ENCODE measurements at regions not wholly inside any gene's neighbourhood (a gene's known extent, or its start where the extent isn't known, plus 50 kb on each side); places are given as distances from the start of the nearest gene placed in this dataset.
A peak's percentile ranks its signal among the peaks of the same experiment; 100 is the strongest.

DNA sequence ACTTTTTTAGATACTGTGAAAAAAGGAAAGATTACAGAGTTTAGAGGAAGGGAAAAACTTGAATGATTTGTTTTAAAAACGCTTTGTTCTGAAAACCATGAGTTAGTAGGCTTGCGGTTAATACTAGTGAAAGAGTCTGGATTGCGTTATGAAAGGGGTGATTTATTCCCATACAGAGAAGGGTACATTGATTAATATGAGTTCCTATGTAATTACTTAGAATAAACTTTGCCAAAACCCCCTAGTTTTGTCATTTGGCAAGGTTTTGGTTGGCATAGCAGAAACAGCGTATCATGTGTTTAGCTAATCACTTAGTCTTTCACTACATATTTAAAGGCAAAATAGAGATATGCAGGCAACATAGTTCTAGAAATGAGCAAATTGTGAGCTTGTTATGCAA is 91.2 kb upstream of the POT1 start:
- Histone ChIP-seq H3K4me3 (no peak overlapping the region), H3K27me3 (no peaks in the 10 kb centered on the region), H3K36me3 (no peaks in the 10 kb centered on the region), H3K79me2 (ENCODE audit: low read depth) (no peaks in the 10 kb centered on the region), H4K20me1 (ENCODE audit: low read depth) (no peaks in the 10 kb centered on the region), H3K4me2 (no peak overlapping the region), H3K4me1 (no peaks in the 10 kb centered on the region), H3K9me3 (ENCODE audit: low read depth) (no peaks in the 10 kb centered on the region), H2AFZ (replicated peaks) (no peak overlapping the region), H3K27ac (no peak overlapping the region), H3K9ac (no peak overlapping the region), H3F3A (ENCODE audit: low read depth) (no peaks in the 10 kb centered on the region)
- H3K9me3 Mint-ChIP-seq = no peaks in the 10 kb centered on the region
- no peak for DNase-seq (ENCODE audit: low spot score)
- TF ChIP-seq EZH2 (IDR thresholded peaks at IDR 0.05) = no peak
- H3K4me1 Mint-ChIP-seq = no peaks in the 10 kb centered on the region
- H3K4me3 Mint-ChIP-seq = no peak overlapping the region
- H3K27me3 Mint-ChIP-seq (ENCODE audit: insufficient read depth, low read depth) = no peaks in the 10 kb centered on the region
- H3K36me3 Mint-ChIP-seq = no peaks in the 10 kb centered on the region
- no peak overlapping the region for H3K27ac Mint-ChIP-seq

DNA sequence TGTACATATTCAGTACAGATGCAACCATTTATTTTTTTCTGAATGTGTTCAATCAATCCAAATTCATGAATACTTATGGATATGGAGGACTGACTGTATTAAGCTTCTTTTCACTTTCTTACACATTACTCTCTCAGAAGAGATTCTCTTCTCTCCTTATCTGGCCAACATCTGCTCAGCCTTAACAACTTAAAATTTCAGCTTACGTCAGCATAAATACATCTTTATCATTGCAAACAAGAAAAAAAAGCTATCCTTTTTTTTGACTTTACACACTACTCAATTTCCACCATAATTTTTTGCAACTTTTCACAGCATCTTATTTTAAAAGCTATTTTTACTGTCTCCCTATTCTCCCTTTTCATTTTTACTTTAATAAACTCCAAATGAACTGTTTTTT is 80.9 kb upstream of the POT1 start:
- no peak for TF ChIP-seq EZH2 (IDR thresholded peaks at IDR 0.05)
- no peak for TF ChIP-seq EZH2phosphoT487 (IDR thresholded peaks at IDR 0.05)
- TF ChIP-seq, protein P1, sequence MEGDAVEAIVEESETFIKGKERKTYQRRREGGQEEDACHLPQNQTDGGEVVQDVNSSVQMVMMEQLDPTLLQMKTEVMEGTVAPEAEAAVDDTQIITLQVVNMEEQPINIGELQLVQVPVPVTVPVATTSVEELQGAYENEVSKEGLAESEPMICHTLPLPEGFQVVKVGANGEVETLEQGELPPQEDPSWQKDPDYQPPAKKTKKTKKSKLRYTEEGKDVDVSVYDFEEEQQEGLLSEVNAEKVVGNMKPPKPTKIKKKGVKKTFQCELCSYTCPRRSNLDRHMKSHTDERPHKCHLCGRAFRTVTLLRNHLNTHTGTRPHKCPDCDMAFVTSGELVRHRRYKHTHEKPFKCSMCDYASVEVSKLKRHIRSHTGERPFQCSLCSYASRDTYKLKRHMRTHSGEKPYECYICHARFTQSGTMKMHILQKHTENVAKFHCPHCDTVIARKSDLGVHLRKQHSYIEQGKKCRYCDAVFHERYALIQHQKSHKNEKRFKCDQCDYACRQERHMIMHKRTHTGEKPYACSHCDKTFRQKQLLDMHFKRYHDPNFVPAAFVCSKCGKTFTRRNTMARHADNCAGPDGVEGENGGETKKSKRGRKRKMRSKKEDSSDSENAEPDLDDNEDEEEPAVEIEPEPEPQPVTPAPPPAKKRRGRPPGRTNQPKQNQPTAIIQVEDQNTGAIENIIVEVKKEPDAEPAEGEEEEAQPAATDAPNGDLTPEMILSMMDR (IDR thresholded peaks at IDR 0.05) = no peak
- Histone ChIP-seq H3K27me3 (no peaks in the 10 kb centered on the region), H3F3A (ENCODE audit: low read depth) (no peaks in the 10 kb centered on the region), H3K9me3 (ENCODE audit: low read depth) (no peaks in the 10 kb centered on the region), H3K36me3 (no peaks in the 10 kb centered on the region), H4K20me1 (ENCODE audit: low read depth) (no peaks in the 10 kb centered on the region), H3K4me2 (no peak overlapping the region), H3K79me2 (ENCODE audit: low read depth) (no peaks in the 10 kb centered on the region), H3K4me1 (no peaks in the 10 kb centered on the region), H2AFZ (replicated peaks) (no peak overlapping the region), H3K27ac (no peak overlapping the region), H3K4me3 (no peak overlapping the region), H3K9ac (no peak overlapping the region)
- no peak for DNase-seq (ENCODE audit: low spot score)
- Mint-ChIP-seq H3K4me3 (no peak overlapping the region), H3K27ac (no peak overlapping the region), H3K36me3 (no peaks in the 10 kb centered on the region), H3K9me3 (no peaks in the 10 kb centered on the region), H3K4me1 (no peaks in the 10 kb centered on the region), H3K27me3 (ENCODE audit: insufficient read depth, low read depth) (no peaks in the 10 kb centered on the region)

DNA sequence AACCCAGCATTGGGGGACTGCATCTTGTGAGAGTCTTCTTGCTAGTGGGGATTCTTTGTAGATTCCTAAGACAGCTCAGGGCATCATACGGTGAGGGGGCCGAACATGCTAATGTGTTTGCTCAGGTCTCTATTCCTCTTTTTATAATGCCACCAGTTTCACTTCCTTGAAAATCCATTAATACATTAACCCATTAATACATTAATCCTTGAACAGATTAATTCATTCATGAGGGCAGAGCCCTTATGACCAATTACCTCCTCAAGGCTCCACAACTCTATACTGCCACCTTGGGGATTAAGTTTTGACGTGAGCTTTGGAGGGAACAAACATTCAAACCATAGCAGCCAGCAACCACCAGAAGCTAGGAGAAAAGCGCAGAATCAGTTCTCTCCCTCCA is 67.2 kb upstream of the POT1 start:
- H3K27me3 ChIP-seq = no peaks in the 10 kb centered on the region
- H3K36me3 Mint-ChIP-seq = no peaks in the 10 kb centered on the region
- no peaks in the 10 kb centered on the region for H3K4me1 Mint-ChIP-seq
- H2AFZ ChIP-seq (replicated peaks) = no peak overlapping the region
- H3K27ac Mint-ChIP-seq = no peak overlapping the region
- H3K36me3 ChIP-seq = no peaks in the 10 kb centered on the region
- no peak overlapping the region for H3K4me2 ChIP-seq
- no peak overlapping the region for H3K4me3 ChIP-seq
- H3K4me3 Mint-ChIP-seq = no peak overlapping the region
- DNase-seq (ENCODE audit: low spot score) = peak; percentile 18
- no peak for TF ChIP-seq EZH2 (IDR thresholded peaks at IDR 0.05)
- TF ChIP-seq, protein P1 (IDR thresholded peaks at IDR 0.05) = peak; percentile 35
- no peak overlapping the region for H3K27ac ChIP-seq
- no peaks in the 10 kb centered on the region for H4K20me1 ChIP-seq (ENCODE audit: low read depth)
- no peaks in the 10 kb centered on the region for H3F3A ChIP-seq (ENCODE audit: low read depth)
- H3K79me2 ChIP-seq (ENCODE audit: low read depth) = no peaks in the 10 kb centered on the region
- H3K27me3 Mint-ChIP-seq (ENCODE audit: insufficient read depth, low read depth) = peaks cover 2% of the 10 kb centered on the region
- no peaks in the 10 kb centered on the region for H3K4me1 ChIP-seq
- no peaks in the 10 kb centered on the region for H3K9me3 Mint-ChIP-seq
- no peak overlapping the region for H3K9ac ChIP-seq
- H3K9me3 ChIP-seq (ENCODE audit: low read depth) = no peaks in the 10 kb centered on the region

DNA sequence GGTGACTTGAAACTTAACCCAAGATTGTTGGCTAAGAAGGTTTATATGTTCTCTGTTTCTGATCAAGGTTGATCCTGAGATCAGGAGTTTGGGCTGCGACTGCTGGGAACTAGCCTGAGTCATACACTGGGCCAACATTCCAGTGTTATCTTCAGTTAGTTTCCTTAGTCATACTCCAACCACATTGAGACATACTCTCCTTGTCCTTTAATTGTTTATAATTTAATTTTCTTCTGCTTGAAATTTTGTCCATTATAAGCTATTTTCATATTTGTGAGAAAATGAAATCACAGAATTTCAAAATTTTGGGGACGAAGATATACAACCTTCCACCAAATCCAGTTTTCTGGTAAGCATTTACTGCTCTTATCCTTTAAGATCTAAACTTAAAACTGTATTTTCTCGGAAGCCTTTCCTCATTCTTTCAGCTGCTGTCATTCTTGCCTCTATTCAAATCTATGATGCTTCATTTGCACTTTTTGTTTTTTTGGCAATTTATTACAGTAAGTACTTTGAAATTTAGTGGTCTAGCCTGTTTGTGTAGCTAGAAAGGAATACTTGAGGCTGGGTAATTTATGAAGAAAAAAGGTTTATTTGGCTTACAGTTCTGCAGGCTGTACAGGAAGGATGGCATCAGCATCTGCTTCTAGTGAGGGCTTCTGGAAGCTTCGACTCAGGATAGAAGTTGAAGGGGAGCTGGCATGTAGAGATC is 63.4 kb upstream of the POT1 start:
- TF ChIP-seq, protein P1 (IDR thresholded peaks at IDR 0.05) = no peak
- TF ChIP-seq EZH2phosphoT487 (IDR thresholded peaks at IDR 0.05) (no peak), EZH2 (IDR thresholded peaks at IDR 0.05) (no peak)
- no peaks in the 10 kb centered on the region for H3K9me3 Mint-ChIP-seq
- H3K9ac ChIP-seq = no peak overlapping the region
- H3F3A ChIP-seq (ENCODE audit: low read depth) = no peaks in the 10 kb centered on the region
- no peaks in the 10 kb centered on the region for H4K20me1 ChIP-seq (ENCODE audit: low read depth)
- no peak overlapping the region for H3K27ac Mint-ChIP-seq
- no peak overlapping the region for H3K4me3 ChIP-seq
- no peaks in the 10 kb centered on the region for H3K36me3 Mint-ChIP-seq
- no peak overlapping the region for H3K4me2 ChIP-seq
- no peaks in the 10 kb centered on the region for H3K27me3 ChIP-seq
- H2AFZ ChIP-seq (replicated peaks) = no peak overlapping the region
- H3K27me3 Mint-ChIP-seq (ENCODE audit: insufficient read depth, low read depth) = peaks cover 2% of the 10 kb centered on the region
- H3K4me1 ChIP-seq = no peaks in the 10 kb centered on the region
- H3K4me1 Mint-ChIP-seq = no peaks in the 10 kb centered on the region
- no peak overlapping the region for H3K4me3 Mint-ChIP-seq
- H3K79me2 ChIP-seq (ENCODE audit: low read depth) = no peaks in the 10 kb centered on the region
- no peak for DNase-seq (ENCODE audit: low spot score)
- no peaks in the 10 kb centered on the region for H3K36me3 ChIP-seq
- no peaks in the 10 kb centered on the region for H3K9me3 ChIP-seq (ENCODE audit: low read depth)
- no peak overlapping the region for H3K27ac ChIP-seq
